22Rv1 (cell line): ENCODE measurements at regions not wholly inside any gene's neighbourhood (a gene's known extent, or its start where the extent isn't known, plus 50 kb on each side); places are given as distances from the start of the nearest gene placed in this dataset.
"Not testable (repeated sequence)": the region's sequence is repeated elsewhere in the genome, so short reads cannot be mapped to it uniquely, and the experiment has no call there.

Source experiments
- CTCF ChIP-seq: fragments of 450-650 bp; IDR thresholded peaks from 2 replicates; pipeline ENCODE4 v1.5.1; 2017; ENCODE audit warnings: mild to moderate bottlenecking
- ZFX ChIP-seq: fragments of 450-650 bp; IDR thresholded peaks from 2 replicates; pipeline ENCODE4 v1.6.1; 2017; ENCODE audit warnings: antibody characterized with exemption, borderline replicate concordance

GRCh38 chr16:29287871-29288535, 118.5 kb downstream of the NPIPB11 start:
- not testable (repeated sequence) for TF ChIP-seq CTCF, ZFX
